ENCODE measurements at regions not wholly inside any gene's neighbourhood (a gene's known extent, or its start where the extent isn't known, plus 50 kb on each side); places are given as distances from the start of the nearest gene placed in this dataset.

GRCh38 chr3:66629982-66630368 lies 129.2 kb upstream of the LRIG1 start:
- Histone ChIP-seq H3K14ac (ENCODE audit: insufficient read length) (no peak overlapping the region), H3K27ac (ENCODE audit: low read depth, low read length) (no peak overlapping the region), H4K5ac (ENCODE audit: insufficient read length, low read depth, low read length) (no peak overlapping the region), H3K36me3 (ENCODE audit: control insufficient read depth in 2 of 4, insufficient read depth in 4 of 4, low read length in 3 of 4) (no peaks in the 10 kb centered on the region), H3K56ac (replicated peaks; ENCODE audit: insufficient read length, low read depth, low read length) (no peak overlapping the region), H2BK12ac (ENCODE audit: low read depth, low read length) (no peak overlapping the region), H4K8ac (ENCODE audit: extremely low read depth, insufficient read depth, low read length) (no peak overlapping the region), H3K4me3 (ENCODE audit: extremely low read depth in 1 of 4, insufficient read depth in 2 of 4, low read depth in 3 of 4, low read length in 4 of 4) (no peak overlapping the region), H2AK5ac (ENCODE audit: low read depth, low read length) (no peak overlapping the region), H2BK120ac (replicated peaks; ENCODE audit: low read depth, low read length) (peak overlapping the region; percentile 15), H3K27me3 (replicated peaks in 1 of 4; ENCODE audit: control insufficient read depth in 3 of 4, extremely low read depth in 1 of 4, insufficient read depth in 3 of 4, low read length in 3 of 4) (no peaks in the 10 kb centered on the region), H3K4ac (replicated peaks; ENCODE audit: insufficient read length, low read depth, low read length) (no peak overlapping the region), H4K20me1 (replicated peaks in 1 of 2; ENCODE audit: control insufficient read depth in 1 of 2, insufficient read depth in 2 of 2, low read length in 2 of 2) (no peaks in the 10 kb centered on the region), H3K18ac (ENCODE audit: extremely low read depth, low read length) (no peak overlapping the region; the same call in 1 of the 2 replicates), H3K23me2 (ENCODE audit: low read depth, low read length) (no peaks in the 10 kb centered on the region; the same call in 1 of the 2 replicates), H3K9me3 (ENCODE audit: insufficient read depth in 2 of 2, low read depth in 1 of 2, low read length in 1 of 2) (no peaks in the 10 kb centered on the region), H2BK20ac (ENCODE audit: low read length) (no peak overlapping the region; the same call in 1 of the 2 replicates), H2AFZ (ENCODE audit: low read length) (peak overlapping the region; percentile 95; the same call in 1 of the 2 replicates), H2BK5ac (ENCODE audit: low read depth, low read length) (no peak overlapping the region), H3K23ac (ENCODE audit: insufficient read length) (no peak overlapping the region), H3K79me2 (ENCODE audit: control insufficient read depth in 1 of 2, insufficient read depth in 2 of 2, low read length in 2 of 2) (no peaks in the 10 kb centered on the region), H3K9ac (replicated peaks in 1 of 4; ENCODE audit: extremely low read depth in 1 of 4, low read depth in 3 of 4, low read length in 3 of 4) (no peak overlapping the region), H4K91ac (replicated peaks; ENCODE audit: insufficient read length, low read length) (no peak overlapping the region), H2BK15ac (ENCODE audit: low read length) (no peak overlapping the region; the same call in 1 of the 2 replicates), H3K79me1 (ENCODE audit: low read depth, low read length) (no peaks in the 10 kb centered on the region), H3K4me2 (ENCODE audit: insufficient read depth in 1 of 2, low read depth in 2 of 2, low read length in 2 of 2) (no peak overlapping the region), H3K4me1 (replicated peaks in 1 of 4; ENCODE audit: control insufficient read depth in 3 of 4, insufficient read depth in 4 of 4, low read length in 3 of 4) (peaks cover 6 to 10% (median 8%) of the 10 kb centered on the region in 4 experiments; a peak in 4 of 7 replicates)
- CTCF ChIA-PET (ENCODE audit: partially characterized antibody), result interaction anchor here (0.6 kb wide), 1 partner anchor 58 kb away, joined by 3 read pairs; no protein-coding TSS in a partner anchor
- DNase-seq (ENCODE audit: low read depth in 1 of 2, low spot score in 2 of 2) (no peak), FAIRE-seq (no peak)
- TF ChIP-seq POLR2A (IDR thresholded peaks at IDR 0.05; ENCODE audit: control extremely low read depth in 1 of 2, low read depth in 2 of 2, low read length in 2 of 2), result no peak
- TF ChIP-seq, protein P1, sequence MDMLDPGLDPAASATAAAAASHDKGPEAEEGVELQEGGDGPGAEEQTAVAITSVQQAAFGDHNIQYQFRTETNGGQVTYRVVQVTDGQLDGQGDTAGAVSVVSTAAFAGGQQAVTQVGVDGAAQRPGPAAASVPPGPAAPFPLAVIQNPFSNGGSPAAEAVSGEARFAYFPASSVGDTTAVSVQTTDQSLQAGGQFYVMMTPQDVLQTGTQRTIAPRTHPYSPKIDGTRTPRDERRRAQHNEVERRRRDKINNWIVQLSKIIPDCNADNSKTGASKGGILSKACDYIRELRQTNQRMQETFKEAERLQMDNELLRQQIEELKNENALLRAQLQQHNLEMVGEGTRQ (IDR thresholded peaks at IDR 0.05; ENCODE audit: low read length), result no peak
- TF ChIP-seq TCF12 (IDR thresholded peaks at IDR 0.05; ENCODE audit: low read depth, low read length), result no peak
- TF ChIP-seq JUND (IDR thresholded peaks at IDR 0.05; ENCODE audit: low read length), result no peak
- TF ChIP-seq SIN3A (conservative IDR thresholded peaks at IDR 0.05 in 1 of 2, IDR thresholded peaks at IDR 0.05 in 1 of 2; ENCODE audit: low read depth in 1 of 2, low read length in 2 of 2), result no peak
- TF ChIP-seq GABPA (IDR thresholded peaks at IDR 0.05; ENCODE audit: borderline replicate concordance, insufficient read depth, low read length), result no peak
- no peak for TF ChIP-seq TAF7 (optimal IDR thresholded peaks at IDR 0.05; ENCODE audit: borderline replicate concordance, low read depth, low read length)
- TF ChIP-seq NANOG (IDR thresholded peaks at IDR 0.05; ENCODE audit: insufficient read depth, low read depth, low read length, poor library complexity, severe bottlenecking), result no peak
- TF ChIP-seq CHD2 (IDR thresholded peaks at IDR 0.05; ENCODE audit: low read length), result no peak
- no peak for TF ChIP-seq TAF1 (IDR thresholded peaks at IDR 0.05; ENCODE audit: low read depth, low read length)
- TF ChIP-seq NRF1 (IDR thresholded peaks at IDR 0.05; ENCODE audit: low read depth, low read length), result no peak
- TF ChIP-seq TEAD4 (IDR thresholded peaks at IDR 0.05; ENCODE audit: low read depth, low read length), result no peak
- POLR2A ChIA-PET (ENCODE audit: partially characterized antibody), result no interaction called here

All from H1 (cell line).